ENCODE measurements at regions not wholly inside any gene's neighbourhood (a gene's known extent, or its start where the extent isn't known, plus 50 kb on each side); places are given as distances from the start of the nearest gene placed in this dataset.

DNA sequence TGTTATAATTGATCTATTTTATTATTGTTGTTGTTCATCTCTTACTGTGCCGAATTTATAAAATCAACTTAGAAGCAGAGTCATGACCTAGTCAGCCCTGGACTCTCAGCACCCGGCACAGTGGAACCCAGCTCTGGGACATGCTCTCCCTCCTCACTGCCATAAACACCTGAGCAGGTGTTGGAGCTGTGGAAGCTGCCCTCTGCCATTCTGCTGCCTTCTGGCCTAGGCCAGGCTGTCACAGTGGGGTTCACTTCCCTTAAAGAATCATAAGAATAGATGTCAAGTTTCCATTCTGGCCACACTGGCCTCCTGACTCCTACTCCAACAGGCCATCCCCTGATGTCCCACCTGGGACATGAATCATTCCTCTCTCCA lies 192.2 kb downstream of the ZFP36L2 start:
- no peaks in the 10 kb centered on the region for H3K27me3 Mint-ChIP-seq (ENCODE audit: low read depth)
- H3K4me1 Mint-ChIP-seq (ENCODE audit: low read depth): peaks cover 18% of the 10 kb centered on the region
- H3K4me3 Mint-ChIP-seq: no peak overlapping the region
- DNase-seq: no peak
- no peaks in the 10 kb centered on the region for H3K9me3 Mint-ChIP-seq
- no peaks in the 10 kb centered on the region for H3K36me3 Mint-ChIP-seq (ENCODE audit: insufficient read depth)
- no peak for ATAC-seq

DNA sequence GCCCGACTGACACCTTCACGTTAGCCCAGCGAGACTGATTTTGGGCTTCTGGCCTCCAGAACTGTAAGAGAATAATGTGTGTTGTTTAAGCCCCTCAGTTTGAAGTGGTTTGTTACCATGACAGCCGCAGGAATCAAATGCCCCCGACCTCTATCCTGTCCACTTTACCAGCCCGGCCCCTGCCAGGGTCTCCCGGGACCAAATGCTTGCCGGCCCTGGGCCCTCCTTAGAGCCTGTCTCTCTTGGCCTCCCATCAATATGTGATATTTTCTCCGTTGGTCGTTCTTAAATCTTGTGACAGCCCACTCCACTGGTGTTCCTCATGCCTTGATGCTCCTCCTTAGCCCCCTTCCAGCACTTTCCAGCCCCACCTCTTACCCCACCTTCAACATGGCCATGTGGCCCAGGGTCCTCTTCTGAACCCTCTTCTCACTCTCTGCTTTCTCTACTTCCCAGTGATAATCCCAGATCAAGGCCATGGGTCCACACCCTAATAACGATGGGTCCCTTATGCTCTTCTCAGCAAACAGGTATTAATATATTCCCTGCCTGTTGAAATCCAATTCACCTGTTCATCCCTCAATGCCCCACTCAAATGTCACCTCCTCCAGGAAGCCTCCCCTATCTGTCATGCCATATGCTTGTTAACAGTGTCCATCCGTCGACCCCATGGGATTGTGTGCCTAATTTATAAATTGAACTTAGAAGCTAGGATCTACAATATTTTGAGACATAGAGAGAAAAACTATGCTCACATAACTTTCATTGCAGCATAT lies 192.8 kb downstream of the ZFP36L2 start:
- Mint-ChIP-seq H3K4me3 (no peak overlapping the region), H3K27me3 (ENCODE audit: low read depth) (no peaks in the 10 kb centered on the region), H3K9me3 (no peaks in the 10 kb centered on the region), H3K36me3 (ENCODE audit: insufficient read depth) (no peaks in the 10 kb centered on the region), H3K4me1 (ENCODE audit: low read depth) (peaks cover 18% of the 10 kb centered on the region)
- DNase-seq (no peak), ATAC-seq (no peak)

DNA sequence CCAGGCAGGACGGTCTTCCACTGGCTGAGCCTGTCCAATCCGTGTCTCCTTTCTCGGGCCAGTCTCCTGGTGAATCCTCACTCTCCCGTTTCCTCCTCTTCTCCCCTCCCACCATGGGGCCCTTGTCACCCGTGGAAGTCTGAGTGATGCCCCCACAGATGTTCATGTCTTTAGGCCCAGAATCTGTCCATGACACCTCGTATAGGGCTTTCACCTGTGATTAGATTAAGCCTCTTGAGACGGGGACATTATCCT lies 193.5 kb downstream of the ZFP36L2 start:
- ATAC-seq: no peak
- no peaks in the 10 kb centered on the region for H3K9me3 Mint-ChIP-seq
- no peak for DNase-seq
- H3K4me1 Mint-ChIP-seq (ENCODE audit: low read depth): peaks cover 18% of the 10 kb centered on the region
- H3K27me3 Mint-ChIP-seq (ENCODE audit: low read depth): no peaks in the 10 kb centered on the region
- no peaks in the 10 kb centered on the region for H3K36me3 Mint-ChIP-seq (ENCODE audit: insufficient read depth)
- H3K4me3 Mint-ChIP-seq: no peak overlapping the region

DNA sequence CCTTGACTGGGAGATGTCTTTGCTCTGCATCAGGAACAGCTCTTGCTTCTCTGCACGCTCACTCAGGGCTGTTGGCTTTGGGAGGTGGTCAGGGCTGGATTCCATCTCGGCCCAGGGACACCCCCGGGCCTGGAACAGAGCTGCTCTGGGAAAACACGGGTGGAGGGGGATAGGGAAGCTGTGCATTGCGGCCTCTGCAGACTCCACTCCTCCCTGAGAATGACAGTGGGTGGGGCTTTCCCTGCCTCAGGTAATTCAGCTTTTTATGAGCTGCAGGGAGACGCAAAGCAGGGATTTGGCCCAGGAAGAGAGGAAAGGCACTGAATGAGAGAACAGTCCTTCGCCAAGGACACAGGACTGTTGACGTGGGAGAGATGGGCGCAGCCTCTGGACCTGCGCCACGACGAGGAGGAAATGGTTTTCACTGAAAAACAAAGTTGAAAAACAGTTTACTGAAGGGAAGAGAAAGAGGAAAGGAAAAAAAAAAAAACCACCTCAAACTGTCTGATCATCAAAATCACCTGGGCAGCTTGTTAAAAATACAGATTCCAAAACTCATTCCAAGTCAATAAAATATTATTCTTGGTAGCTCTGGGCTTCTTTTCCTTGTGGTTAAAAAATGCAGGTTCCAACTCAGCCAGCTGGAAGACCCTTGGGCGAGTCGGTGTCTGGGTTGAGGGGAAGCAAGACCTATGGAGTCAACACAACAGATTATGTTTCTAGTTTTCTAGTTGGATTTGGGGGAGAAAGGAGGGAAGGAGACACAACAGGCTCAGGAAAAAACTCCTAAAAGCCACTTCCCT lies 194.0 kb downstream of the ZFP36L2 start:
- Mint-ChIP-seq H3K4me3 (no peak overlapping the region), H3K36me3 (ENCODE audit: insufficient read depth) (no peaks in the 10 kb centered on the region), H3K9me3 (no peaks in the 10 kb centered on the region), H3K27me3 (ENCODE audit: low read depth) (no peaks in the 10 kb centered on the region), H3K4me1 (ENCODE audit: low read depth) (peaks cover 18% of the 10 kb centered on the region)
- ATAC-seq: no peak
- no peak for DNase-seq

DNA sequence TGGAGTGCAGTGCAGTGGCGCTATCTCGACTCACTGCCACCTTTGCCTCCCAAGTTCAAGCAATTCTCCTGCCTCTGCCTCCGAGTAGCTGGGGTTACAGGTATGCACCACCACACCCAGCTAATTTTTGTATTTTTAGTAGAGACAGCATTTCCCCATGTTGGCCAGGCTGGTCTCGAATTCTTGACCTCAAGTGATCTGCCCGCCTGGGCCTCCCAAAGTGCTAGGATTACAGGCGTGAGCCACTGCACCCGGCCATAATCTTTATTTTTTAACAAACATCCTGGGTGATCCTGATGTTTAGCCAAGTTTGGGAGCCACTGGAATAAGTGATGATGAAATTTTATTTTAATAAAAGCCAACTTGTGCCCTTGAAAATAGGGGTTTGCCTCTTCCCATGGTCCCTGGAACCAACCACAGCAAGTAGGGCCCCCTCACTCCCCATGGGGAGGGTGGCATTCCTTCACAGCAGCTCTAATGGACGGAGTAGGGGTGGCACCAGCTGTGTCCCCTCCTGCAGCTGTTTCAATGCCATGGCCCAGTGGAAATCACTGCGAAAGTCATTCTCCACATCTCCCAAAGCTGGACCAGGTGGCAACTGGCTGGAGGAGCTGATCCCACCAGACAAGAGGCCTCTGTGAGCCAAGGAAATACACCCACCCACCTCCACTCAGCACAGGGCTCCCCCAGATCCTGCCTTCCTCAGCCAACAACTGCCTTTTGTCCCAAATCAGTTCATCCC lies 194.8 kb downstream of the ZFP36L2 start:
- no peaks in the 10 kb centered on the region for H3K9me3 Mint-ChIP-seq
- peaks cover 18% of the 10 kb centered on the region for H3K4me1 Mint-ChIP-seq (ENCODE audit: low read depth)
- no peaks in the 10 kb centered on the region for H3K27me3 Mint-ChIP-seq (ENCODE audit: low read depth)
- ATAC-seq (no peak), DNase-seq (no peak)
- H3K36me3 Mint-ChIP-seq (ENCODE audit: insufficient read depth): no peaks in the 10 kb centered on the region
- no peak overlapping the region for H3K4me3 Mint-ChIP-seq

DNA sequence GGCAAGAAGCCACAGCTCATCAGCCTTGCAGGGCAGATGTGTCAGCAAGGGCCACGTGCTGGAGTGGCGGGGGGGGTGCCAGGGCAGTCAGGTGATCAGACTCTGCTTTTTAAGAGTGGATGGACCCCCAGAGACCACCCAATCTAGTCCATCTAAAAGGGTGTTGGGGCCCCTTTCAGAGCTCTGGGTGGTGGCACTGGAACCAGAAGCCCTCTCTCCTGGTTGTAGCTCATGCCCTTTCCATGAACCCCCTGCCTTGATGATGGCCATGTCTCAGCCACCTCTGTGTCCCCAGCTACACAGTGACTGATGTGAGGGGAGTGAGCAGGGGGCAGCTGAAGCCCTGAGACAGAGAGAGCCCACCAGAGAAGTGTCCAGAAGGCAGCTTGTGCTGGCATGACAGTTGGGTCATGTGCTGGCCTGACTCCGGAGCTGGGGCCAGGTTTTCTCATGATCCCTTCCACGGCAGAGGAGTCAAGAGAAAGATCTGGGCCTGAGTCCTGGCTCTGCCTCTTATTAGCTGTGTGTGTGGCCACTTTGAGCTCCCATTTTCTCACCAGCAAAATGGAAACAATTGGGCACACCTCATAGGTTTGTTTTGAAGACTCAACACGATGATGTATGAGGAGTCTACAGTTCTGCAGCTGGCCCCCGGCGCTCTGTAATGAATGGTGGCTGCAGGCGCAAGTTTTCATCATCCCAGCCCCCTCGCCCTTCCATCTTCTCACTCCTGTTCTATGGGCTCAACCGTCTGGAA lies 195.7 kb downstream of the ZFP36L2 start:
- H3K4me3 Mint-ChIP-seq: no peak overlapping the region
- no peaks in the 10 kb centered on the region for H3K36me3 Mint-ChIP-seq (ENCODE audit: insufficient read depth)

DNA sequence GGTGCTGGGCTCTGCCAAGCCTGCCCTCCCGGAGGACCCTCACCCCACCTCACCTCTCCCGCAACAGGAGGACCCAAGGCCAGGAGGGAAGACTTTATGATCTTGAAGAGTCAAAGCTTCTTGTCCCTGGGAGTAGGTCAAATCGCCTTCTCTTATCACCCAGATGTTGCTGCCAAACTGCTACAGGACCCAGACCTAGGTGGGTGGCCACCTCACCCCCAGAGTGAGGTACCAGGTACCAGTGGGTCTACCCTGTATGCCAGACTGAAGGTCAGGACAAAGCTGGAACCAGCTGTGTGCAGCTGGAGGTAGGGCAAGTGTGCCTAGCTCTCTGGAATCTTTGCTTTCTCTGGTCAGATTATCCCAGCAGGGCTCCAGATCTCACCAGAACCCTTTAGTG lies 197.2 kb downstream of the ZFP36L2 start:
- Mint-ChIP-seq H3K4me3 (no peak overlapping the region), H3K27me3 (ENCODE audit: low read depth) (no peaks in the 10 kb centered on the region), H3K4me1 (ENCODE audit: low read depth) (peaks cover 28% of the 10 kb centered on the region), H3K36me3 (ENCODE audit: insufficient read depth) (no peaks in the 10 kb centered on the region), H3K9me3 (no peaks in the 10 kb centered on the region)
- DNase-seq (no peak), ATAC-seq (no peak)

More for the DNA sequence above, 195.7 kb downstream of the ZFP36L2 start:
- ATAC-seq (no peak), DNase-seq (no peak)
- Mint-ChIP-seq H3K9me3 (no peaks in the 10 kb centered on the region), H3K4me1 (ENCODE audit: low read depth) (peaks cover 18% of the 10 kb centered on the region), H3K27me3 (ENCODE audit: low read depth) (no peaks in the 10 kb centered on the region)

DNA sequence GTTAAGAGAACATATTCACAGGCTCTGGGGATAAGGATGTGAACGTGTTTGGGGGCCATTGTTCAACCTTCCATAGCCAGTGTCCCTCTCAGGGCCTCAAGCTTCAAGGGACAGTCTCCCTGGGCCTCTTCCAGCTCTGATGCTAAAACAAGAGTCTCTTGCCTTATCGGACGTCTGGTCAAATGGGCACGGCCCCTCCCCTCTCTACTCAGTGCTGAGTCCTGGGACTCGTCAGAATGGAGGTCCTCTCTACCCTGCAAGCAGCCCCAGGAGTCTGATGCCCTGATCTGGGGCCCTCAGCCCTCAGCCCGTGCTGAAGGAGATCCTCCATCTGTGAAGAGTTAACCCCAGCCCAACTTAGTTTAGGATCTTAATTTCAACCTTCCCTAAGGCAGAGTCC lies 198.2 kb downstream of the ZFP36L2 start:
- H3K36me3 Mint-ChIP-seq (ENCODE audit: insufficient read depth): no peaks in the 10 kb centered on the region
- DNase-seq (no peak), ATAC-seq (no peak)
- no peaks in the 10 kb centered on the region for H3K9me3 Mint-ChIP-seq
- peaks cover 23% of the 10 kb centered on the region for H3K4me1 Mint-ChIP-seq (ENCODE audit: low read depth)
- no peaks in the 10 kb centered on the region for H3K27me3 Mint-ChIP-seq (ENCODE audit: low read depth)
- no peak overlapping the region for H3K4me3 Mint-ChIP-seq

DNA sequence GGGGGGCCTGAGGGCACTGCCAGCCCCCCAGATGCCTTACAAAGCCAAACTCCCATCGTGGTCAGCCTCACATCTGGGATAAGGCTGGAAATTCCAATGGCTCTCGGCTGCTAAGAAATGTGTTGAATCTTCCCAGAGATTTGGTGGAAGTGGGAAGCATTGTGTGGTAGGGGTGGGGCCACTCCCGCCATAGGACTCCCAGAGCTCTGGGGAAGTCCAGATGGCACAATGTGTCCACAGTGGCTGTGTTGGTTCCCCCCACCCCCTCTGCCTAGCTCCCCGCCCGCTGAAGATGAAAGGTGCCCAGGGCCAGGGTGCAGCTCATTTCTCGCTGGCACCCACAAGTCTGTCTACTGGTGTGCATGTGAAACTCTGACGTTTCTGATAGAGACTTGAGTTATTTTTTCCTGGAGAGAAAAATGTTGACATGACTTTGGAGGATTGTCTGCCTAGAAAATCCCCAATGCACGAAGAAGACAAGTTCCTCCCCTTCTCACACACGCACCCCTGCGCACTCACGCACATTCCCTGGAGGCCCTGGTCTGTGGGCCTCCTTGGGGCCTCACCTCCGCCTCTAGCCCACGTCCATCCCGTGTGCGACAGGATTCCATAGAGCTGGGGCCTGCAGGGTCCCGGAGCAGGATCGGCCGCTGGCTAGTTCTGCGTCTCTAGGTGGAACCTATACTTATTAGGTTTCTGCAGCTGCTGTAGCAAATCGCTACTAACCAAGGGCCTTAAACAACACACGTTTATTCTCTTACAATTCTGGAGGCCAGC lies 199.1 kb downstream of the ZFP36L2 start:
- ATAC-seq (no peak), DNase-seq (no peak)
- H3K27me3 Mint-ChIP-seq (ENCODE audit: low read depth): no peaks in the 10 kb centered on the region
- H3K9me3 Mint-ChIP-seq: peaks cover 4% of the 10 kb centered on the region
- H3K4me3 Mint-ChIP-seq: no peak overlapping the region
- peaks cover 14% of the 10 kb centered on the region for H3K4me1 Mint-ChIP-seq (ENCODE audit: low read depth)
- peaks cover 3% of the 10 kb centered on the region for H3K36me3 Mint-ChIP-seq (ENCODE audit: insufficient read depth)

DNA sequence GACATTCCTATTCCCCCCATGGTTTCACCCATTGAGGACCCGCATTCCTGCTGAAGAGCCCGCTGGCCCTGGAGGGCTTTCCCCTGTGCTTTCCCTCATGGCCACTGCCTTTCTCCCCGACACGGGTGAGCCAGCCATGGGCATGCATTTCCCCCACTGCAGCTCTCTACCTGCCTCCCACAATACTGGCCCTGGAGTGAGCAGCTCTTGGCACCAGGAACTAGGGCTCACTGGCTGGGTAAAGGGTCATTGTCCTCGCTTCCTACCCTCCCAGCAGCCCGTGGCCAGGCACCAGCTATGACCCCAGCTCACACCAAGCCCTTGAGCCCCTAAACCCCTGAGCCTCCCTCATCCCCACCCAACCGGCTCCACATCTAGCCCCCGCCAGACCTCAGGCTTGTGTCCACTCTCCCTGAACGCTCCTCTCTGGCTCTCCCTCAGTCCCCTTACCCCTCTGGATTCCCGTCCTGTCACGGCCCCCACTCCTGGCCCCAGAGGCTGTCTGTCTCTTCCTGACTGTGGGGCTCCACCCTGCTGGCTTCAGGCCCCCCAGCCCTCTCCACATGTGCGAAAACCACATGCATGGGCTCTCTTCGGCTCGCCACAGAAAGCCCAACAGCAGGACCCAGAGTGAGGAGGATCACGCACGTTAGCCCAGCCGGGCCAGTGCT lies 199.8 kb downstream of the ZFP36L2 start:
- H3K4me1 Mint-ChIP-seq (ENCODE audit: low read depth): peaks cover 9% of the 10 kb centered on the region
- no peaks in the 10 kb centered on the region for H3K27me3 Mint-ChIP-seq (ENCODE audit: low read depth)
- peaks cover 3% of the 10 kb centered on the region for H3K36me3 Mint-ChIP-seq (ENCODE audit: insufficient read depth)
- ATAC-seq (no peak), DNase-seq (no peak)
- H3K9me3 Mint-ChIP-seq: peaks cover 7% of the 10 kb centered on the region
- H3K4me3 Mint-ChIP-seq: no peak overlapping the region

DNA sequence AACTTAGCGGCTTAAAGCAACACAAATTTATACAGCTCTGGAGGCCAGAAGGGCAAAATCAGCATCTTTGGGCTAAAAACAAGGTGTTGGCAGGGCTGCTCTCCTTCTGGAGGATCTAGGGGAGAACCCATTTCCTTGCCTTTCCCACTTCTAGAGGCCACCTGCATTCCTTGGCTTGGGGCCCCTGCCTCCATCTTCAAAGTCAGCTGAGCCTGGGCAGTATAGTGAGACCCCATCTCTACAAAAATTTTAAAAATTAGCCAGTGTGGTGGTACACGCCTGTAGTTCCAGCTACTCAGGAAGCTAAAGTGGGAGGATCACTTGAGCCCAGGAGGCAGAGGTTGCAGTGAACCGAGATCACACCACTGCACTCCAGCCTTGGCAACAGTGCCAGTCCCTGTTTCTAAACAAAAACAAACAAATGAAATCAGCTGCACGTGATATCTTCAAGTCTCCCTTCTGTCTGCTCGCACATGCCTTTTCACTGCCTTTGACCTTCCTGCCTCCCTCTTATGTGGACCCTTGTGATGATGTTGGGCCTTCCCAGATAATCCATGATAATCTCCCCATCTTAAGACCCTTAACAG lies 200.6 kb downstream of the ZFP36L2 start:
- Mint-ChIP-seq H3K4me3 (no peak overlapping the region), H3K36me3 (ENCODE audit: insufficient read depth) (peaks cover 3% of the 10 kb centered on the region), H3K9me3 (peaks cover 7% of the 10 kb centered on the region), H3K27me3 (ENCODE audit: low read depth) (no peaks in the 10 kb centered on the region), H3K4me1 (ENCODE audit: low read depth) (peaks cover 9% of the 10 kb centered on the region)
- no peak for DNase-seq
- ATAC-seq: no peak

DNA sequence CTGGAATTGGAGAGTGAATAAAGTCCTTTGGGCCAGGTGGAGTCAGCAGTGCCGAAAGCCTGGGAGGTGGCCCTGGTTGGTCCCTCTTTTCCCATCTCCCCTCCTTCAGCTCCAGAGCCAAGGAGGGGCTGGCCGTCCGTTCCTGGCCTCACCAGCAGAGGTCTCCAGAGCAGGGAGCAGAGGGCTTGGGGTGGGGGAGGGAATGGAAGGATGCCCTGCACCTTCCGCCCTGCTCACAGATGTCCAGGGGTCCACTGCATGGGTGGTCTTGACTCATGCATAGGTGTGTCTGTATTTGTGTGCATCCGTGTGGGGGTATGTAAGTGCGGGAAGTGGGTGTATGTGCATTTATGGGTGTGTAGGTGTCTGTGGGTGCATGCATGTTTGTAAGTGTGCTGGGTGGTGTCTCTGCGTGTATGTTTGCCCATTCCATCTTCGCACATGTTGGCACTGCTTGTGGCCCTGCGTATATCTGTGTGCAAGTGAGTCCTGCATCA lies 201.8 kb downstream of the ZFP36L2 start:
- Mint-ChIP-seq H3K4me1 (ENCODE audit: low read depth) (peaks cover 9% of the 10 kb centered on the region), H3K9me3 (peaks cover 7% of the 10 kb centered on the region), H3K27me3 (ENCODE audit: low read depth) (no peaks in the 10 kb centered on the region), H3K36me3 (ENCODE audit: insufficient read depth) (peaks cover 3% of the 10 kb centered on the region), H3K4me3 (no peak overlapping the region)
- peak; percentile 59 to 65 for ATAC-seq
- peak; percentile 36 for DNase-seq
